ENCODE measurements at regions not wholly inside any gene's neighbourhood (a gene's known extent, or its start where the extent isn't known, plus 50 kb on each side); places are given as distances from the start of the nearest gene placed in this dataset.

- no peaks in the 10 kb centered on the region for H3K36me3 ChIP-seq (ENCODE audit: low read depth, missing control alignments)
- TF ChIP-seq POLR2A (IDR thresholded peaks at IDR 0.05) (no peak), CTCF (IDR thresholded peaks at IDR 0.05) (no peak)
- no peak overlapping the region for H3K27ac ChIP-seq
- no peaks in the 10 kb centered on the region for H3K27me3 ChIP-seq
- H3K4me1 ChIP-seq = no peaks in the 10 kb centered on the region
- whole genome bisulfite sequencing, 2 donors = 64 to 86% methylated on average over 1 of the region's 1 CpG
- no peak for DNase-seq
- intact Hi-C loops (cut with DNase I; ENCODE audit: low total_unique reads) = no loop called here
- no peak overlapping the region for H3K4me3 ChIP-seq
- no peaks in the 10 kb centered on the region for H3K9me3 ChIP-seq
Observed at GRCh38 chr6:14951704-14952103, 294.2 kb upstream of the JARID2 start.

- no peak for DNase-seq
- H3K9me3 ChIP-seq = no peaks in the 10 kb centered on the region
- H3K27ac ChIP-seq = no peak overlapping the region
- H3K36me3 ChIP-seq (ENCODE audit: low read depth, missing control alignments) = no peaks in the 10 kb centered on the region
- H3K27me3 ChIP-seq = no peaks in the 10 kb centered on the region
- intact Hi-C loops (cut with DNase I; ENCODE audit: low total_unique reads) = no loop called here
- 87% methylated on average over 6 of the region's 6 CpGs for WGBS, 2 donors
- no peak overlapping the region for H3K4me3 ChIP-seq
- no peaks in the 10 kb centered on the region for H3K4me1 ChIP-seq
- TF ChIP-seq CTCF (IDR thresholded peaks at IDR 0.05) (no peak), POLR2A (IDR thresholded peaks at IDR 0.05) (no peak)
Observed at GRCh38 chr6:14953836-14954235, 292.0 kb upstream of the JARID2 start.

GRCh38 chr6:14957355-14958059, 288.4 kb upstream of the JARID2 start:
- Histone ChIP-seq H3K27me3 (no peaks in the 10 kb centered on the region), H3K36me3 (ENCODE audit: low read depth, missing control alignments) (no peaks in the 10 kb centered on the region), H3K9me3 (no peaks in the 10 kb centered on the region), H3K4me3 (no peak overlapping the region), H3K27ac (no peak overlapping the region), H3K4me1 (no peaks in the 10 kb centered on the region)
- no peak for DNase-seq
- intact Hi-C loops (cut with DNase I; ENCODE audit: low total_unique reads) = no loop called here
- TF ChIP-seq POLR2A (IDR thresholded peaks at IDR 0.05) (no peak), CTCF (IDR thresholded peaks at IDR 0.05) (no peak)
- 77 to 88% methylated on average over 7 of the region's 7 CpGs for WGBS, 2 donors

GRCh38 chr6:14959324-14959885, 286.5 kb upstream of the JARID2 start:
- intact Hi-C loops (cut with DNase I; ENCODE audit: low total_unique reads) = no loop called here
- WGBS, 2 donors = 75 to 84% methylated on average over 6 of the region's 6 CpGs
- no peaks in the 10 kb centered on the region for H3K4me1 ChIP-seq
- H3K9me3 ChIP-seq = no peaks in the 10 kb centered on the region
- no peak overlapping the region for H3K27ac ChIP-seq
- H3K4me3 ChIP-seq = no peak overlapping the region
- H3K27me3 ChIP-seq = no peaks in the 10 kb centered on the region
- TF ChIP-seq CTCF (IDR thresholded peaks at IDR 0.05) (no peak), POLR2A (IDR thresholded peaks at IDR 0.05) (no peak)
- H3K36me3 ChIP-seq (ENCODE audit: low read depth, missing control alignments) = no peaks in the 10 kb centered on the region
- DNase-seq = no peak
